Right renal pelvis (tissue), 4 donors: ENCODE measurements at regions not wholly inside any gene's neighbourhood (a gene's known extent, or its start where the extent isn't known, plus 50 kb on each side); places are given as distances from the start of the nearest gene placed in this dataset.
A peak's percentile ranks its signal among the peaks of the same experiment; 100 is the strongest.
"Not testable (repeated sequence)": the region's sequence is repeated elsewhere in the genome, so short reads cannot be mapped to it uniquely, and the experiment has no call there.

Experiments used
- DNase-seq, 4 donors: peaks; one replicate each; pipeline ENCODE4 v3.0.0-alpha.2; 2013; ENCODE audit warnings: low read depth in 4 of 4, low spot score in 3 of 4, missing footprints in 1 of 4

GRCh38 chr10:53441843-53442242, 669.3 kb upstream of the MBL2 start:
- no peak for DNase-seq

- DNase-seq, result peak in 1 of 4 donors; percentile 7
Observed at GRCh38 chr10:53440601-53441000, 668.0 kb upstream of the MBL2 start.

- DNase-seq, result not testable (repeated sequence)
Observed at GRCh38 chr10:53439075-53439474, 666.5 kb upstream of the MBL2 start.

- DNase-seq, result no peak
Observed at GRCh38 chr10:53434413-53434812, 661.8 kb upstream of the MBL2 start.

- no peak for DNase-seq
Observed at GRCh38 chr10:53432035-53432434, 659.5 kb upstream of the MBL2 start.

GRCh38 chr10:53430974-53431373, 658.4 kb upstream of the MBL2 start:
- no peak for DNase-seq

GRCh38 chr10:53430127-53430891, 657.7 kb upstream of the MBL2 start:
- no peak for DNase-seq

GRCh38 chr10:53422223-53422888, 649.8 kb upstream of the MBL2 start:
- no peak for DNase-seq

- no peak for DNase-seq
Observed at GRCh38 chr10:53412651-53413050, 640.1 kb upstream of the MBL2 start.

GRCh38 chr10:53406532-53406931, 633.9 kb upstream of the MBL2 start:
- DNase-seq, result no peak

- no peak for DNase-seq
Observed at GRCh38 chr10:53403688-53404087, 631.1 kb upstream of the MBL2 start.

- no peak for DNase-seq
Observed at GRCh38 chr10:53402594-53402993, 630.0 kb upstream of the MBL2 start.

GRCh38 chr10:53401536-53401935, 629.0 kb upstream of the MBL2 start:
- DNase-seq, result no peak

GRCh38 chr10:53396876-53397275, 624.3 kb upstream of the MBL2 start:
- DNase-seq, result no peak

GRCh38 chr10:53395449-53395848, 622.9 kb upstream of the MBL2 start:
- DNase-seq, result no peak

- DNase-seq, result no peak
Observed at GRCh38 chr10:53387562-53387961, 615.0 kb upstream of the MBL2 start.

GRCh38 chr10:53382543-53382942, 610.0 kb upstream of the MBL2 start:
- DNase-seq, result no peak

GRCh38 chr10:53379956-53380355, 607.4 kb upstream of the MBL2 start:
- DNase-seq, result no peak

- no peak for DNase-seq
Observed at GRCh38 chr10:53370347-53370746, 597.8 kb upstream of the MBL2 start.

- no peak for DNase-seq
Observed at GRCh38 chr10:53361936-53362335, 589.4 kb upstream of the MBL2 start.

- no peak for DNase-seq
Observed at GRCh38 chr10:53361281-53361680, 588.7 kb upstream of the MBL2 start.

- not testable (repeated sequence) for DNase-seq
Observed at GRCh38 chr10:53358978-53359377, 586.4 kb upstream of the MBL2 start.
